ENCODE measurements at regions not wholly inside any gene's neighbourhood (a gene's known extent, or its start where the extent isn't known, plus 50 kb on each side); places are given as distances from the start of the nearest gene placed in this dataset.
"Not testable (repeated sequence)": the region's sequence is repeated elsewhere in the genome, so short reads cannot be mapped to it uniquely, and the experiment has no call there.

- no peak for DNase-seq (ENCODE audit: low read depth)
Observed at GRCh38 chr13:26888632-26889031, 128.0 kb upstream of the GPR12 start.

DNA sequence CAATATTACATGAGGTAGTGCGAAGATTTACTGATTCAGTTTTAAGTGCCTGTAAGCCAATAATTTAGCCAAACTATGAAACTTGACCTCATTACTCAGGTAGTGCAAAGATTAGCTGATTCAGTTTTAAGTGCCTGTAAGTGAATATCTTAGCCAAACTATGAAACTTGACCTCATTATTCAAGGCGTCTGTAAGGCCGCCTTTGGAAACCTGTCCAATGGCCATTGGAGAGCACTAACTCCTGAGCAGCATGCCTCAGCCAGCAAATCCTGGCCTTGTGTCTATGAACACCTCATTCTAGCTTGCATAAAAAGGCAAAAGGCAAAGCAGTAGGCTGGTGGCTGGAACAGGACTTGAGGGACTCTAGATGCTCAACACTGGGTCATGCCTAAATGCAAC, 127.0 kb upstream of the GPR12 start:
- no peak for DNase-seq (ENCODE audit: low read depth)

DNA sequence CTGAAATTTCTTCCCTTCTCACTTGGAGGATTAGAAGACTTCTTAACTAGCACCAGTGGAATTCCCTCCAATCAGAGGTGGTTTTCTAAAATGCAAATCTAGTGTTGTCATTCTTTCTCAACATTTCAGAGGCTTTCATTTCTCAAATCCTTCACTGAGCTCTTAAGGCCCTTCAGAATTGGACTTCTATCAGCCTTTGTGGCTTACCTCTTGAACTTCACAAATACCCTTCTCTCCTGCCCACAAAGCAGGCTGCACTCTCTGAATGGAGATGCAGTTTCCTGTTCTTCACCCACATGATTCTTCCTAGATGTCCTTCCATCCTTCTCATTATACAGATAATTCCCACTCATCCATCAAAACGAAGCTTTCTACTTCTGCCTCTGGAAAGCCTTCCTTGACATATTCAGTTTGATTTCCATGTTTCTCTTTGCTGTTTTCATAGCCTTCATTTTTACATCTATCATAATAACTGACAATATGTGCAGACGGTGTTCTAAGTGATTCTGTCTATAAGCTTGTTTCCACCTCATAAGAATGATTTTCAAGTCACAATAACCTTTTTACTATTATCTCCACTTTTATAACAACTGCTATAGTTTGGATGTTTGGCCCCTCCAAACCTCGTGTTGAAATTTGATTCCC, 123.1 kb upstream of the GPR12 start:
- no peak for DNase-seq (ENCODE audit: low read depth)

GRCh38 chr13:26882731-26883130, 122.1 kb upstream of the GPR12 start:
- no peak for DNase-seq (ENCODE audit: low read depth)

- peak; percentile 5 for DNase-seq (ENCODE audit: low read depth)
Observed at GRCh38 chr13:26881154-26881553, 120.6 kb upstream of the GPR12 start.

DNA sequence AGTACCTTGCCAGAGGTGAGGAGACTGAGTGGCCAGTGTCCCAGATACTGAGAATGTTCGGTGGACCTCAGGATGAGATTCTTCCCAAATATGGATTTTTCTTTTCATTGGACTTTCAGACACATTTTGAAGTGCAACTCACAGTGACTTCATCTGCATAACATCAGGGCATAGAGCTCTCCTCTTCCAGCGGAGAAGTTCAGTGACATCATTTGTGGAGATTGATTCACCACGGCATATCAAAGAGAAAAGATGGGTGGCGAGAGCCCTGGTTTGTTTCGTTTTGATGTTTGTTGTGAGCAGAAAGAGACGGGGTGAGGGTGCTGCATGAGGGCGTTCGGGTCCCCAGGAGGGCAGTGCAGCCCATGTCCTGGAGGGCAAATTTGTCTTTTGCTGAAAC, 120.1 kb upstream of the GPR12 start:
- DNase-seq (ENCODE audit: low read depth) = no peak

DNA sequence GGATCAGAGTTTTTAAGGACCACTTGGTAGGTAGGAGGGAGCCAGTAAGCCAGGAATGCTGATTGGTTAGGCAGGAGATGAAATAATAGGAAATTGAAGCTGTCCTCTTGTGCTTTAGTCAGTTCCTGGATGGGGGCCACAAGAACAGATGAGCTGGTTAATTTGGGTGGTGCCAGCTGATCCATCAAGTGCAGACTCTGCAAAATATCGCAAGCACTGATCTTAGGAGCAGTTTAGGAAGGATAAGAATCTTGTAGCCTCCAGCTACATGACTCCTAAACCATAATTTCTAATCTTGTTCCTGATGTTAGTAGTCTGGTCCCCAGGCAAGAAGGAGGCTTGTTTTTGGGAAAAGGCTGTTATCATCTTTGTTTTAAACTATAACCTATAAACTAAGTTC, 117.9 kb upstream of the GPR12 start:
- DNase-seq (ENCODE audit: low read depth) = no peak

DNA sequence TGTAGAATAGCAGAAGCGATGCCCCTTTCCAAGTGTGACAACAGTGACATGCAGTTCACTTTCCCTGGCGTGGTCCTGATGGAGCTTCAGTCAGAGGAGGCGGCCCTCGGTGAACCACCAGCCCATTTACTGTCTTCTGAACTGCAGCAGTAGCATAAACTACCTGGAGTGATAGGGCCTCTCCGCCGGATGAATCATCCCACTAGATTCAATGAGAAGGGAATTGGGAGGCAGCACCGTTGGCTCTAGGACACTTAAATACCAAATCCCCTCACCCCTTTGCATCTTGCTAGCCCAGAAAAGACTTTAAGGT, 112.8 kb upstream of the GPR12 start:
- DNase-seq (ENCODE audit: low read depth) = no peak

DNA sequence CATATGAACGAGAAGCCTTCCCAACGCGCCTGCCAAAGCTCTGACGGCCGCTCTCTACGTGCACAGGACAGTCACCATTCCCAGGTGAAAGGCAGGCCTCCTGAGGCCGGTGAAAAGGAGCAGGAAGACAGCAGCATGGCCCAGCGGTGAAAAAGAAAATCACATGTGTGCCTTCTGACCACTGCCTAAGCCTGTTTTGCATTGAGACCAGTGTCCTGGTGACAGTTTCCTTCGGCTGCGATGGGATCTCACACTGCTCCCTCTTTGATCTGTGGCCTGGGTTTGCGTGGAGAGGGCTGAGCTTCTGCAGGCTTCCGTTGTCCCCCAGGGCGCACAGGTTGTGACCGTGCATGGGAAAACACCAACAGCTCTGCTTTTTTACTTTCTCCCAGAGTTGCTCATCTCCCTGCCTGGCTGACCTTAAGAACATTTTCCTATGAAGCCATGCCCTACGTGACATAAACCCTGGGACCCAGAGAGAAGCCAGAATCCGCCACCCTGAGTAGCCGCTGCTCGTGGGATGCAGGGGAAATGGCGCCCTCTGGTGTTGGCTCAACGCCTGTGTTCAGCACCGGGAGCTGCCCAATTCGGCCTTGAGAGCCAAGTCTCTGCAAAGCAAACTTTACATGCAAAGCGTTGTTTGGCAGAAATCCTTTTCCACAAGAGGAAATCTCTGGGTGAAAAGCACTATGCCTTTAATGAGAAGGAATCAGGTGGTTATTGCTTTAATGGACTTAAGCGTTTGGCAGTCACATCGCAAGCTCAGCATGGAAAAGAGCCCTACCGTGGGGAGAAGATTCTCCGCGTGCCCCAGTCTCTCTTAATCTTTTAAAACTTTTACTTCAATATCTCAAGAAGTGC, 112.2 kb upstream of the GPR12 start:
- DNase-seq (ENCODE audit: low read depth) = no peak

DNA sequence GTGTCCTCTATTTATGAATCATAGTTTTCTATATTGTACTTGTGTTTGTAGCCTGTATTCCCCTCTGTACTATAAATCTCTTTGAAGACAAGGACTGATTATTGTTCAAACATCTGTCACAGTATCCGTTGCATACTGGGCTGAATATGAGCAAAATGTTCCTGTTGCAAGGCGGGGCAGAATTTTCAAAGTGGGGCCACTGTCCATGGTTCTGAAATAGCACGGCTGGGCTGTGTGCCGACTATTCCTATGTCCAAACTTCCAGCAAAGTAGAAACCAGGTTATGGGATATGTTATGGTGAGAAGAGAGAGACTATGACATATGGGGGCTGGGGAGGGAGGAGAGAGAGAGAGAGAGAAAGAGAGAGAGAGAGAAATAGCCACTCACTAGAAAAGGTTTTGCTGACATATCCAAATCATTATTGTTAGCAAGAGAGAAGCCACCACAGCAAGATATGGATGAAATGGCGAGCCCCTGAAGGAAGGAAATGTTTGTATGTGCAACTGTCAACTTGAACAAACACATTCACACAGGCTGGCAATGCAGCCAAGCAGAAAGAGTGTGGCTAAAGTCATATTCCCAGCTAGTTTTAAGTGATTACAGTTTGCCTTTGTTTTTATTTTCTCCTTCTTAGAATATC, 107.0 kb upstream of the GPR12 start:
- no peak for DNase-seq (ENCODE audit: low read depth)

- no peak for DNase-seq (ENCODE audit: low read depth)
Observed at GRCh38 chr13:26864576-26864975, 104.0 kb upstream of the GPR12 start.

GRCh38 chr13:26861941-26862340, 101.4 kb upstream of the GPR12 start:
- no peak for DNase-seq (ENCODE audit: low read depth)

DNA sequence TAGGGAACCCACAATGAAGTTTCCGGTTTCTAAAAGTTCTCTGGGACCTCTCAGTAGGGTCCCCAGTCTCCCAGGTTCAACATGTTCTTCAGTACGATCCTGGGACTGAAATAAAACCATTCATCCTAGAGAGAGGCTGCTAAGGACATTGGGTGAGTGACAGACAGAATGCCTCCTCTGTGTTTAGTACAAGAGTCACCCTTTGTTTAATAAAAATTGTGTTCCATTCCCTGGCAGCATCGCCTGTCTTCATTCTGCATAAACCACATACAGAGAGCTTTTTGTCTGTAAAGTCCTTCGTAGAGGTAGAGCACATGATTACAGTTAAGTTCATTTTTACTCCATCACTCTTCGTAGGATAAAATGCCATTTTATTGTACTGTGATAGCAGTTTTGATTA, 95.3 kb upstream of the GPR12 start:
- DNase-seq (ENCODE audit: low read depth) = no peak

GRCh38 chr13:26855071-26855470, 94.5 kb upstream of the GPR12 start:
- DNase-seq (ENCODE audit: low read depth) = no peak

DNA sequence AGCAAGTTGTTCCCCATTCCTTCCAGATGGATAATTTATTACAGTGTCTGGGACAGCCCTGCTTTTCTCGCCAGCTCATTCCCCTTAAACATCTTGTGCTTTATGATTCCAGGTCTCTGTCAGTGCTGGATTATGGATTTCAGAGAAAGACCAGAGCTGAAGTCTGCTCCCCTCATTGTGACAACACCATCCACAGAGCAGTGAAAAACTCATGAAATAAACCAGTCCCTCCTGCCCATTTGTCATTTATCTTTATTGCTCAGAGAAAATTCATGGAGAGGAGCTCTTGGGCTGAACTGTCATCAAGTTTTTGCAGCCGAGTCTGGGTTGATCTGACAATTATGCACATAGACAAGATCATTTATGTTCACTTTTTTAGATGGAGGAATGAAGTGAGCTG, 92.7 kb upstream of the GPR12 start:
- no peak for DNase-seq (ENCODE audit: low read depth)

DNA sequence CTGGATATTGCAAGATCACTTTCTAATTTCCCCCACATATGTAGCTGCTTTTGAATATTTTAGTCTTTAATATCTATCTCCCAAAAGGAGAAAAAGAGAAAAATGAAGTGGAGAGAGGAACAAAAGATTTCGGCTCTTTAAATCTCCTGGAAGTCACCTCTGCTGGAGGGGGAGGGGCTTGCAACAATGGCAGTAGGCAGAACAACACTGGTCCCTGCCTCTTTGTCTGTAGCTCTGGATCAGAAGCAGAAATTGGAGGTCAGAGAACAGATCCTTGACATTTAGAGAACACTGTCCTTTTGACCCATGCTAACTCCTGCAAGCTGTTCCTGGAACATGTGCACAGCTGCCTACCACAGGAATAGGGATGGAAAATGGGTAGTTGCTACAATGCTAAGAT, 86.7 kb upstream of the GPR12 start:
- DNase-seq (ENCODE audit: low read depth) = no peak

GRCh38 chr13:26845063-26845462, 84.5 kb upstream of the GPR12 start:
- not testable (repeated sequence) for DNase-seq (ENCODE audit: low read depth)

- no peak for DNase-seq (ENCODE audit: low read depth)
Observed at GRCh38 chr13:26839682-26840081, 79.1 kb upstream of the GPR12 start.

DNA sequence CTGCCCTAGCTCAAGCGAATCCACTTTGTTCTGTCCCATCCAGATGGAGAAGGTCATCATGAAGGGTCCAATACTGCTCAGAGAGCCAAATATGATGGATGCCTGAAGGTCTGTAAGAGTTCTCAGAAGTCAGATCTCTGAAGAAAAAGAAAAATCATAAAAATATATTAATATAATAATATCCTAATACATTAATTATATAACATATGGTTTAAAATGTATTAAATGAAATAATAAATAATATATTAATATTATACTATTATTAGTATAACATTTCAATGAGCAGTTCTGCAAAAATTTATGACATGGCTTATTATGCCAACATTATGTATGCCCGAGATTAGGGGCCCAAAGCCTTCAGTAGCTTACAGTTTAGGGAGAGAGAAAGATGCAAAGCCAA, 78.2 kb upstream of the GPR12 start:
- DNase-seq (ENCODE audit: low read depth) = no peak

- DNase-seq (ENCODE audit: low read depth) = no peak
Observed at GRCh38 chr13:26837997-26838396, 77.4 kb upstream of the GPR12 start.

DNA sequence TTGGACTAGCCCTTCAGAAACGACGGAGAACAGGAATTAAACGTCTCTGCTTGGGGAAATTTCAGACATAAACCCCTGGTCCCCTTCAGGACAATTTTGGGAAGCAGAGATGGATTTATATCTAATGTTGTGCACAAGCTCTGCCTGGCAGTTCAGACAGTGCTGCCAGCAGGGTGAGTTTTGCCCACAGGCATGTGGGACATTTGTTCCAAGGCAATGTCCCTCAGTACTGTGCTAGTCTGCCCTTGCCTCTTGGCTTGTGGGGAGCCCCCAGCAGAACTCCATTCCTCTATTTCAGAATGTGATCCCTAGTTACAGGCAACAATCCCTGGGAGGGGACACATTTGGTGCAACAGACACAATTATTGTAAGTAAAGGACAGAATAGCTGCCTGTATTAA, 76.5 kb upstream of the GPR12 start:
- DNase-seq (ENCODE audit: low read depth) = no peak

DNA sequence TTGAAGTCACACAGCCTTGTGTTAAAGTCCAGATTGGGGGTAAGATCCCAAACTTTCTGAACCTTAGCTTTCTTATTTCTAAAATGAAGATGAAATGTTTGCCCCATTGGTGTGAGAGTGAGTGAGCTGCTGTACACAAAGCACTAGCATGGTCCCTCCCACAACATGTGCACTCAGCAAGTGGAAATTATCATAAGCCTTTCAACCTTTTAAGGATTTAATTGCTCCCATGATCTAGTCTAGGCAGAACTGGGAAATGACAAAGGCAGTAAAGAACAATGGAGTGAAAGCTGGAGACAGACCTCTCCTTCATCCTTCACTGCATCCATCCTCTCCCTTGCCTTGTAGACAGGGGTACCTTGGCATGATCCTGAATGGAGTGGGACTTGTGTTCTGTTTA, 76.0 kb upstream of the GPR12 start:
- no peak for DNase-seq (ENCODE audit: low read depth)

DNA sequence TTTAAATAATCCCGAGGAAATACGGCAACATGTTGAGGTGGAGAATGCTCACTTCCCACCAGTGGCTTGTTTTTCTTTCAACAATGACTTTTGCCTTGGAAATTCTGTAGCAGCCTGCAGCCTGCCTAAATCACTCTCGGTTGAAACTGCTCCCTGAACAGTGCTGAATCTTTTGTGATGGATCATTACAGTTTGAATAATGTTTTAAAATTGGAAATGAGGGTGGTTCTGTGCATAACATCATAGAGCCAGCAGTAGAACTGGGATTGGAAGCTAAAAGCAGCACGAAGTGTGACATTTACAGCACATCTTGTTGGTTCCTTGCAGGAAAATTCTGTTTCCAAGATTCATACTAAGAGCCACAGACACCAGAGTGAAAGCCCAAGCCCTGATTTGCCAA, 74.1 kb upstream of the GPR12 start:
- DNase-seq (ENCODE audit: low read depth) = no peak
